IMR-90 (cell line): ENCODE measurements at regions not wholly inside any gene's neighbourhood (a gene's known extent, or its start where the extent isn't known, plus 50 kb on each side); places are given as distances from the start of the nearest gene placed in this dataset.

ENCODE experiments used
- ATAC-seq: fragments of 200-7000 bp; cut with Tn5 transposase; 2 replicates; pipeline ENCODE4 v1.9.1; 2020; ENCODE audit warnings: low read depth, mild to moderate bottlenecking, moderate library complexity
- BruUV-seq: library from RNA; stranded (reverse); fragments of 400-500 nt; replicated peaks from 2 replicates; lab custom pipeline; 2021; lab: Mats Ljungman, UMichigan
- CTCF ChIA-PET: fragments of 300-600 bp; formaldehyde crosslinking; extraction: SDS; loops from one replicate; lab custom pipeline; 2021; ENCODE audit warnings: antibody characterized with exemption; lab: Yijun Ruan, JAX
- POLR2A ChIA-PET: fragments of 300-600 bp; sonication (Branson Sonifier 250); formaldehyde crosslinking; loops from one replicate; lab custom pipeline; 2022; ENCODE audit warnings: antibody characterized with exemption; ENCODE audit not compliant: unreplicated experiment; lab: Charles Lee
- DNase-seq: peaks from one replicate; pipeline ENCODE4 v3.0.0; 2013
- H2AFZ ChIP-seq: replicated peaks from 2 replicates; pipeline ENCODE3; 2013; ENCODE audit warnings: low read length, mild to moderate bottlenecking; ENCODE audit not compliant: poor library complexity
- H2AK5ac ChIP-seq: 2 replicates; pipeline ENCODE4 v1.6.1; 2013; ENCODE audit warnings: low read depth, low read length, inconsistent platforms
- H2AK9ac ChIP-seq: replicated peaks from 2 replicates; pipeline ENCODE3; 2013; ENCODE audit warnings: mild to moderate bottlenecking, low read depth, low read length, moderate library complexity; ENCODE audit not compliant: poor library complexity
- H2BK120ac ChIP-seq: 2 replicates; pipeline ENCODE4 v1.6.1; 2013; ENCODE audit warnings: low read depth, low read length, inconsistent platforms
- H2BK15ac ChIP-seq: 3 replicates; pipeline ENCODE4 v1.6.1; 2013; ENCODE audit warnings: low read depth, low read length, inconsistent platforms
- H2BK20ac ChIP-seq: 2 replicates; pipeline ENCODE4 v1.6.1; 2013; ENCODE audit warnings: low read depth, mild to moderate bottlenecking, inconsistent platforms, low read length, moderate library complexity
- H2BK5ac ChIP-seq: 2 replicates; pipeline ENCODE4 v1.6.1; 2013; ENCODE audit warnings: mild to moderate bottlenecking, low read depth, low read length, inconsistent platforms; ENCODE audit not compliant: poor library complexity, severe bottlenecking
- H3K14ac ChIP-seq: replicated peaks from 2 replicates; pipeline ENCODE4 v1.6.1; 2013; ENCODE audit warnings: low read depth, low read length, inconsistent platforms
- H3K18ac ChIP-seq: 2 replicates; pipeline ENCODE4 v1.6.1; 2013; ENCODE audit warnings: low read depth, low read length, control low read depth
- H3K23ac ChIP-seq: 2 replicates; pipeline ENCODE4 v1.6.1; 2013; ENCODE audit warnings: low read depth, low read length, inconsistent platforms
- H3K27ac ChIP-seq: 2 replicates; pipeline ENCODE4 v1.5.1; 2013; ENCODE audit warnings: mild to moderate bottlenecking, control low read depth, low read length; ENCODE audit not compliant: insufficient read depth
- H3K27me3 ChIP-seq: 2 replicates; pipeline ENCODE4 v1.6.1; 2013; ENCODE audit warnings: low read length; ENCODE audit not compliant: control insufficient read depth, insufficient read depth
- H3K36me3 ChIP-seq: 2 replicates; pipeline ENCODE4 v1.6.1; 2013; ENCODE audit warnings: low read length, mixed read lengths; ENCODE audit not compliant: control insufficient read depth, insufficient read depth
- H3K4ac ChIP-seq: 2 replicates; pipeline ENCODE4 v1.6.1; 2013; ENCODE audit warnings: low read depth, low read length, inconsistent platforms
- H3K4me1 ChIP-seq: 2 replicates; pipeline ENCODE4 v1.6.1; 2013; ENCODE audit warnings: low read length, mixed read lengths; ENCODE audit not compliant: control insufficient read depth, insufficient read depth
- H3K4me2 ChIP-seq: 2 replicates; pipeline ENCODE4 v1.6.1; 2013; ENCODE audit warnings: low read depth, mild to moderate bottlenecking, control low read depth, low read length, moderate library complexity
- H3K4me3 ChIP-seq: 2 replicates; pipeline ENCODE4 v1.5.1; 2013; ENCODE audit warnings: low read depth, mild to moderate bottlenecking, control low read depth, low read length, moderate library complexity; ENCODE audit not compliant: insufficient read depth
- H3K56ac ChIP-seq: 2 replicates; pipeline ENCODE4 v1.6.1; 2013; ENCODE audit warnings: low read length, inconsistent platforms; ENCODE audit not compliant: insufficient read depth; ENCODE audit errors: extremely low read depth
- H3K79me1 ChIP-seq, 2 experiments: 2 replicates each; pipeline ENCODE4 v1.6.1; 2013; ENCODE audit warnings: low read length in 2 of 2, inconsistent platforms in 1 of 2, low read depth in 1 of 2
- H3K9ac ChIP-seq: 2 replicates; pipeline ENCODE4 v1.6.1; 2013; ENCODE audit warnings: low read depth, low read length, control low read depth
- H3K9me1 ChIP-seq: 2 replicates; pipeline ENCODE4 v1.6.1; 2013; ENCODE audit warnings: low read length, inconsistent platforms; ENCODE audit not compliant: insufficient read depth
- H3K9me3 ChIP-seq: 2 replicates; pipeline ENCODE4 v1.6.1; 2013; ENCODE audit warnings: low read length; ENCODE audit not compliant: control insufficient read depth, insufficient read depth
- H4K20me1 ChIP-seq: 2 replicates; pipeline ENCODE4 v1.6.1; 2013; ENCODE audit warnings: low read length, inconsistent platforms; ENCODE audit not compliant: insufficient read depth
- H4K5ac ChIP-seq: 2 replicates; pipeline ENCODE4 v1.6.1; 2013; ENCODE audit warnings: mild to moderate bottlenecking, low read depth, low read length, control low read depth
- H4K8ac ChIP-seq, 2 experiments: 2 replicates each; pipeline ENCODE4 v1.6.1; 2013; ENCODE audit warnings: low read depth in 2 of 2, low read length in 2 of 2, control low read depth in 1 of 2, inconsistent platforms in 1 of 2
- H4K91ac ChIP-seq: 2 replicates; pipeline ENCODE4 v1.6.1; 2013; ENCODE audit warnings: low read depth, low read length, inconsistent platforms; ENCODE audit not compliant: insufficient read depth
- BHLHE40 ChIP-seq: fragments of 150-350 bp; IDR thresholded peaks from 2 replicates; pipeline ENCODE4 v1.6.1; 2016; ENCODE audit warnings: mild to moderate bottlenecking, low read depth, low read length
- CEBPB ChIP-seq: IDR thresholded peaks from 2 replicates; pipeline ENCODE4 v1.6.1; 2012; ENCODE audit warnings: low read depth, low read length, improper control_type of control experiment
- CHD1 ChIP-seq: IDR thresholded peaks from 2 replicates; pipeline ENCODE4 v1.6.1; 2012; ENCODE audit warnings: low read depth, low read length, improper control_type of control experiment
- FOS ChIP-seq: fragments of 150-350 bp; IDR thresholded peaks from 2 replicates; pipeline ENCODE4 v1.6.1; 2016; ENCODE audit warnings: low read depth, low read length
- MAFK ChIP-seq: IDR thresholded peaks from 2 replicates; pipeline ENCODE4 v1.6.1; 2012; ENCODE audit warnings: low read depth, low read length, improper control_type of control experiment
- MAZ ChIP-seq: IDR thresholded peaks from 2 replicates; pipeline ENCODE4 v1.6.1; 2012; ENCODE audit warnings: low read depth, mild to moderate bottlenecking, low read length, improper control_type of control experiment, moderate library complexity, borderline replicate concordance
- MXI1 ChIP-seq: IDR thresholded peaks from 2 replicates; pipeline ENCODE4 v1.6.1; 2012; ENCODE audit warnings: low read depth, mild to moderate bottlenecking, low read length, moderate library complexity, borderline replicate concordance
- NFE2L2 ChIP-seq: fragments of 150-350 bp; IDR thresholded peaks from 2 replicates; pipeline ENCODE4 v1.6.1; 2016; ENCODE audit warnings: low read depth, mild to moderate bottlenecking, low read length
- POLR2A ChIP-seq: IDR thresholded peaks from 2 replicates; pipeline ENCODE4 v1.6.1; 2012; ENCODE audit warnings: mild to moderate bottlenecking, low read depth, low read length
- RAD21 ChIP-seq: IDR thresholded peaks from 2 replicates; pipeline ENCODE4 v1.6.1; 2012; ENCODE audit warnings: low read length, improper control_type of control experiment
- RCOR1 ChIP-seq: IDR thresholded peaks from 2 replicates; pipeline ENCODE4 v1.6.1; 2012; ENCODE audit warnings: mild to moderate bottlenecking, low read length, improper control_type of control experiment; ENCODE audit not compliant: insufficient replicate concordance
- RFX5 ChIP-seq: IDR thresholded peaks from 2 replicates; pipeline ENCODE4 v1.8.0; 2012; ENCODE audit warnings: low read depth, mild to moderate bottlenecking, low read length, moderate library complexity
- SMC3 ChIP-seq: fragments of 150-350 bp; IDR thresholded peaks from 2 replicates; pipeline ENCODE4 v1.6.1; 2016; ENCODE audit warnings: low read depth, mild to moderate bottlenecking, antibody characterized with exemption, low read length, moderate library complexity
- WGBS, 2 experiments: methylation state at CpG; one replicate each; pipeline versions ENCODE4 v1.1.5 to v1.1.7; 2013; ENCODE audit warnings: missing lambda C conversion rate in 2 of 2; ENCODE audit not compliant: insufficient read length in 1 of 2; ENCODE audit errors: extremely low coverage in 2 of 2; 5-methylcytosine and 5-hydroxymethylcytosine counted together
- dilution Hi-C: fragments of 300-500 bp; cut with HindIII; formaldehyde crosslinking; loops from one replicate; pipeline ENCODE4 v1.14.3; 2018; ENCODE audit warnings: low sequenced_read_pairs; ENCODE audit not compliant: unreplicated experiment
- in situ Hi-C: fragments of 300-500 bp; cut with MboI; formaldehyde crosslinking; loops from 3 replicates; pipeline ENCODE4 v1.14.3; 2019; ENCODE audit warnings: low sequenced_read_pairs, inconsistent platforms, mixed read lengths
- intact Hi-C: fragments of 100-400 bp; cut with micrococcal nuclease; formaldehyde crosslinking; loops from 2 replicates; pipeline ENCODE4 v1.10.0; 2022
- TF ChIP-seq, protein P1 (sequence below): fragments of 150-350 bp; IDR thresholded peaks from 2 replicates; pipeline ENCODE4 v1.6.1; 2017; ENCODE audit warnings: mild to moderate bottlenecking, antibody characterized with exemption, low read length, low read depth
- TF ChIP-seq, protein P2 (sequence below): conservative IDR thresholded peaks from 2 replicates; pipeline ENCODE4 v1.5.1; 2012; ENCODE audit warnings: mild to moderate bottlenecking, low read depth, low read length, improper control_type of control experiment
- TF ChIP-seq, protein P3 (sequence below): fragments of 150-350 bp; IDR thresholded peaks from 2 replicates; pipeline ENCODE4 v1.6.1; 2016; ENCODE audit warnings: low read depth, mild to moderate bottlenecking, low read length, moderate library complexity, borderline replicate concordance

DNA sequence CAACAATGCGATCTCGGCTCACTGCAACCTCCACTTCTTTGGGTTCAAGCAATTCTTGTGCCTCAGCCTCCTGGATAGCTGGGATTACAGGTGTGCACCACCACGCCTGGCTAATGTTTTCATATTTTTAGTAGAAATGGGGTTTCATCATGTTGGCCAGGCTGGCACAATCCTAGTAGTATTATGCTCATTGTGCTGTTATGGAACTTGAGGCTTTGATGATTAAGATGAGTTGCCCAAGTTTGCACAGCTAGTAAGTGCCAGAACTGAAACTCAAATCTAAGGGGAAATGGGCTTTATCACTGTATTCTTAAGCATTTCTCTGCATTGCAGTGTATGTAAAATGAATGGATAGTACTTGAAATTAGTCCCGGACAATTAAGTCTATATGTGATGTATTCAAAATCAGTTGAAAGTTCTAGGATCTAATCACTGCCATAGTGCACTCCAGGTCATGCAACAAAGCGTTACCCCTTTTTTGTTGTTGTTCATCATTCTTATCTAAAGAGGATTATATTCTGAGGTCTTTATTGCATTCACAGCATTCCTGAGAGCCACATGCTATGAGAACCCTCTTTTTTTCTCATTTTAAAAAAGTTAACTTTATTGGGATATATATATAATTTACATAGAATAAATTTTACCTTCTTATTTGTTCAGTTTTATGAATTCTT lies 378.7 kb upstream of the CNTN6 start:
- DNase-seq (no peak), ATAC-seq (no peak)
- no peak overlapping the region for H2BK20ac ChIP-seq
- H2AK5ac ChIP-seq = no peak overlapping the region
- no peak overlapping the region for H3K14ac ChIP-seq
- H4K20me1 ChIP-seq = no peaks in the 10 kb centered on the region
- H3K27ac ChIP-seq = no peak overlapping the region
- no peak overlapping the region for H2BK120ac ChIP-seq
- no CpG with 5 or more reads among the region's 5 CpGs for WGBS, 2 experiments
- H2BK15ac ChIP-seq = no peak overlapping the region
- no peak overlapping the region for H3K56ac ChIP-seq
- peaks cover 4% of the 10 kb centered on the region; the same call in 1 of the 2 replicates for H3K9me3 ChIP-seq
- no peaks in the 10 kb centered on the region for H3K36me3 ChIP-seq
- no peak overlapping the region for H3K4ac ChIP-seq
- no peaks in the 10 kb centered on the region for H3K4me1 ChIP-seq
- H3K4me3 ChIP-seq = no peak overlapping the region
- in situ Hi-C loops = no loop called here
- H3K23ac ChIP-seq = no peak overlapping the region
- intact Hi-C loops = no loop called here
- ChIA-PET CTCF (no interaction called here), POLR2A (no interaction called here)
- H4K91ac ChIP-seq = no peak overlapping the region
- BruUV-seq = no TSS peak
- no peak overlapping the region for H3K9ac ChIP-seq
- H2BK5ac ChIP-seq = no peak overlapping the region
- no peak overlapping the region for H4K5ac ChIP-seq
- H3K18ac ChIP-seq = no peak overlapping the region
- no peak overlapping the region for H2AFZ ChIP-seq
- no peak overlapping the region for H3K4me2 ChIP-seq
- H3K27me3 ChIP-seq = no peaks in the 10 kb centered on the region
- no peaks in the 10 kb centered on the region for H3K79me1 ChIP-seq
- H3K9me1 ChIP-seq = no peaks in the 10 kb centered on the region
- TF ChIP-seq RCOR1 (no peak), CHD1 (no peak), BHLHE40 (no peak), SMC3 (no peak), MAFK (no peak), RAD21 (no peak), MAZ (no peak), NFE2L2 (no peak), CEBPB (no peak), FOS (no peak), POLR2A (no peak), MXI1 (no peak), RFX5 (no peak)
- TF ChIP-seq, protein P1, sequence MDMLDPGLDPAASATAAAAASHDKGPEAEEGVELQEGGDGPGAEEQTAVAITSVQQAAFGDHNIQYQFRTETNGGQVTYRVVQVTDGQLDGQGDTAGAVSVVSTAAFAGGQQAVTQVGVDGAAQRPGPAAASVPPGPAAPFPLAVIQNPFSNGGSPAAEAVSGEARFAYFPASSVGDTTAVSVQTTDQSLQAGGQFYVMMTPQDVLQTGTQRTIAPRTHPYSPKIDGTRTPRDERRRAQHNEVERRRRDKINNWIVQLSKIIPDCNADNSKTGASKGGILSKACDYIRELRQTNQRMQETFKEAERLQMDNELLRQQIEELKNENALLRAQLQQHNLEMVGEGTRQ = no peak
- TF ChIP-seq, protein P2, sequence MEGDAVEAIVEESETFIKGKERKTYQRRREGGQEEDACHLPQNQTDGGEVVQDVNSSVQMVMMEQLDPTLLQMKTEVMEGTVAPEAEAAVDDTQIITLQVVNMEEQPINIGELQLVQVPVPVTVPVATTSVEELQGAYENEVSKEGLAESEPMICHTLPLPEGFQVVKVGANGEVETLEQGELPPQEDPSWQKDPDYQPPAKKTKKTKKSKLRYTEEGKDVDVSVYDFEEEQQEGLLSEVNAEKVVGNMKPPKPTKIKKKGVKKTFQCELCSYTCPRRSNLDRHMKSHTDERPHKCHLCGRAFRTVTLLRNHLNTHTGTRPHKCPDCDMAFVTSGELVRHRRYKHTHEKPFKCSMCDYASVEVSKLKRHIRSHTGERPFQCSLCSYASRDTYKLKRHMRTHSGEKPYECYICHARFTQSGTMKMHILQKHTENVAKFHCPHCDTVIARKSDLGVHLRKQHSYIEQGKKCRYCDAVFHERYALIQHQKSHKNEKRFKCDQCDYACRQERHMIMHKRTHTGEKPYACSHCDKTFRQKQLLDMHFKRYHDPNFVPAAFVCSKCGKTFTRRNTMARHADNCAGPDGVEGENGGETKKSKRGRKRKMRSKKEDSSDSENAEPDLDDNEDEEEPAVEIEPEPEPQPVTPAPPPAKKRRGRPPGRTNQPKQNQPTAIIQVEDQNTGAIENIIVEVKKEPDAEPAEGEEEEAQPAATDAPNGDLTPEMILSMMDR = no peak
- TF ChIP-seq, protein P3, sequence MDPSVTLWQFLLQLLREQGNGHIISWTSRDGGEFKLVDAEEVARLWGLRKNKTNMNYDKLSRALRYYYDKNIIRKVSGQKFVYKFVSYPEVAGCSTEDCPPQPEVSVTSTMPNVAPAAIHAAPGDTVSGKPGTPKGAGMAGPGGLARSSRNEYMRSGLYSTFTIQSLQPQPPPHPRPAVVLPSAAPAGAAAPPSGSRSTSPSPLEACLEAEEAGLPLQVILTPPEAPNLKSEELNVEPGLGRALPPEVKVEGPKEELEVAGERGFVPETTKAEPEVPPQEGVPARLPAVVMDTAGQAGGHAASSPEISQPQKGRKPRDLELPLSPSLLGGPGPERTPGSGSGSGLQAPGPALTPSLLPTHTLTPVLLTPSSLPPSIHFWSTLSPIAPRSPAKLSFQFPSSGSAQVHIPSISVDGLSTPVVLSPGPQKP = no peak
- dilution Hi-C loops = no loop called here
- H4K8ac ChIP-seq = no peak overlapping the region
- H2AK9ac ChIP-seq = no peak overlapping the region
